RWPE1 (cell line): ENCODE measurements at regions not wholly inside any gene's neighbourhood (a gene's known extent, or its start where the extent isn't known, plus 50 kb on each side); places are given as distances from the start of the nearest gene placed in this dataset.

Source experiments
- CTCF ChIA-PET: fragments of 350-600 bp; sonication (Branson Sonifier 250); formaldehyde crosslinking; extraction: SDS; loops from one replicate; lab custom pipeline; 2021; lab: Yijun Ruan, JAX
- POLR2A ChIA-PET: fragments of 400-600 bp; formaldehyde crosslinking; extraction: SDS; loops from one replicate; lab custom pipeline; 2020; ENCODE audit warnings: antibody characterized with exemption; ENCODE audit not compliant: low non-redundant PET; lab: Yijun Ruan, JAX
- DNase-seq: peaks from one replicate; pipeline ENCODE4 v3.0.0; 2012; ENCODE audit warnings: low spot score
- H3K27ac ChIP-seq: fragments of 450-650 bp; 2 replicates; pipeline ENCODE4 v1.5.1; 2017
- CTCF ChIP-seq: fragments of 450-650 bp; conservative IDR thresholded peaks from 2 replicates; pipeline ENCODE4 v1.5.1; 2017; ENCODE audit warnings: low read depth, mild to moderate bottlenecking

- CTCF ChIA-PET = no interaction called here
- POLR2A ChIA-PET = no interaction called here
- DNase-seq = no peak
- no peak; the same call in 1 of the 2 replicates for TF ChIP-seq CTCF
- no peak overlapping the region for H3K27ac ChIP-seq
Observed at GRCh38 chr5:126100767-126101166, 322.4 kb upstream of the GRAMD2B start.

GRCh38 chr5:126101901-126102300 is 321.3 kb upstream of the GRAMD2B start:
- ChIA-PET POLR2A (no interaction called here), CTCF (interaction anchor here (0.6 kb wide), 1 partner anchor 16 kb away, joined by 4 read pairs; no protein-coding TSS in a partner anchor)
- no peak for DNase-seq
- H3K27ac ChIP-seq = no peak overlapping the region
- no peak for TF ChIP-seq CTCF

- ChIA-PET POLR2A (no interaction called here), CTCF (no interaction called here)
- no peak for TF ChIP-seq CTCF
- no peak for DNase-seq
- H3K27ac ChIP-seq = no peak overlapping the region
Observed at GRCh38 chr5:126103050-126103449, 320.2 kb upstream of the GRAMD2B start.

GRCh38 chr5:126103868-126104267 is 319.3 kb upstream of the GRAMD2B start:
- ChIA-PET POLR2A (no interaction called here), CTCF (no interaction called here)
- no peak for TF ChIP-seq CTCF
- H3K27ac ChIP-seq = no peak overlapping the region
- DNase-seq = no peak

- ChIA-PET POLR2A (no interaction called here), CTCF (no interaction called here)
Observed at GRCh38 chr5:126104341-126104740, 318.9 kb upstream of the GRAMD2B start.

GRCh38 chr5:126104951-126105350 is 318.3 kb upstream of the GRAMD2B start:
- no peak overlapping the region for H3K27ac ChIP-seq
- CTCF ChIA-PET = no interaction called here
- POLR2A ChIA-PET = no interaction called here
- TF ChIP-seq CTCF = no peak
- DNase-seq = no peak

More at GRCh38 chr5:126104341-126104740, 318.9 kb upstream of the GRAMD2B start:
- no peak for TF ChIP-seq CTCF
- no peak for DNase-seq
- no peak overlapping the region for H3K27ac ChIP-seq
